HEK293 (cell line): ENCODE measurements at regions not wholly inside any gene's neighbourhood (a gene's known extent, or its start where the extent isn't known, plus 50 kb on each side); places are given as distances from the start of the nearest gene placed in this dataset.

Experiments used
- ATF2 ChIP-seq: fragments of 450-650 bp; formaldehyde crosslinking; IDR thresholded peaks from 2 replicates; pipeline ENCODE4 v1.5.1; 2016; ENCODE audit warnings: missing biosample characterization, missing genetic modification characterization, low read depth
- KLF9 ChIP-seq: fragments of 450-650 bp; formaldehyde crosslinking; IDR thresholded peaks from 2 replicates; pipeline ENCODE4 v1.5.1; 2016; ENCODE audit warnings: missing biosample characterization, missing genetic modification characterization, low read depth
- ZNF114 ChIP-seq: fragments of 450-650 bp; formaldehyde crosslinking; IDR thresholded peaks from 2 replicates; pipeline ENCODE4 v1.5.0; 2017; ENCODE audit warnings: missing biosample characterization, missing genetic modification characterization
- ZNF121 ChIP-seq: fragments of 450-650 bp; formaldehyde crosslinking; IDR thresholded peaks from 2 replicates; pipeline ENCODE4 v1.5.1; 2016; ENCODE audit warnings: missing biosample characterization, missing genetic modification characterization
- ZNF211 ChIP-seq: fragments of 450-650 bp; formaldehyde crosslinking; IDR thresholded peaks from 2 replicates; pipeline ENCODE4 v1.5.1; 2016; ENCODE audit warnings: low read depth, missing biosample characterization, missing genetic modification characterization
- ZNF274 ChIP-seq, 2 experiments: fragments of 200-500 bp in 1 of 2; fragments of 450-650 bp in 1 of 2; sonication (Bioruptor generic) in 1 of 2; formaldehyde crosslinking in 1 of 2; IDR thresholded peaks; 2 replicates each; pipeline versions ENCODE4 v1.5.1 to v1.6.1; 2014 to 2016; ENCODE audit warnings: borderline replicate concordance in 1 of 2, inconsistent platforms in 1 of 2, low read length in 1 of 2, missing biosample characterization in 1 of 2, missing genetic modification characterization in 1 of 2
- ZNF335 ChIP-seq: fragments of 450-650 bp; formaldehyde crosslinking; conservative IDR thresholded peaks from 2 replicates; pipeline ENCODE4 v1.5.1; 2016; ENCODE audit warnings: missing biosample characterization, missing genetic modification characterization
- ZNF394 ChIP-seq: fragments of 450-650 bp; formaldehyde crosslinking; IDR thresholded peaks from 2 replicates; pipeline ENCODE4 v1.5.1; 2016; ENCODE audit warnings: missing biosample characterization, missing genetic modification characterization, mild to moderate bottlenecking, moderate library complexity, borderline replicate concordance
- ZNF677 ChIP-seq: fragments of 450-650 bp; IDR thresholded peaks from 2 replicates; pipeline ENCODE4 v1.5.0; 2018; ENCODE audit warnings: missing biosample characterization, mild to moderate bottlenecking, missing genetic modification characterization, moderate library complexity
- ZSCAN4 ChIP-seq: fragments of 450-650 bp; formaldehyde crosslinking; IDR thresholded peaks from 2 replicates; pipeline ENCODE4 v1.5.1; 2017; ENCODE audit warnings: missing biosample characterization, missing genetic modification characterization
- TF ChIP-seq, protein P1 (sequence below): fragments of 450-650 bp; formaldehyde crosslinking; IDR thresholded peaks from 2 replicates; pipeline ENCODE4 v1.5.1; 2016; ENCODE audit warnings: missing biosample characterization, missing genetic modification characterization
- TF ChIP-seq, protein P2 (sequence below): fragments of 450-650 bp; formaldehyde crosslinking; optimal IDR thresholded peaks from 2 replicates; pipeline ENCODE3; 2016; ENCODE audit warnings: missing biosample characterization, mild to moderate bottlenecking, missing genetic modification characterization
- TF ChIP-seq, protein P3 (sequence below): fragments of 450-650 bp; formaldehyde crosslinking; IDR thresholded peaks from 2 replicates; pipeline ENCODE4 v1.5.1; 2016; ENCODE audit warnings: missing biosample characterization, missing genetic modification characterization

GRCh38 chr7:26520483-26520882 is 228.8 kb downstream of the SNX10 start:
- TF ChIP-seq, protein P1, sequence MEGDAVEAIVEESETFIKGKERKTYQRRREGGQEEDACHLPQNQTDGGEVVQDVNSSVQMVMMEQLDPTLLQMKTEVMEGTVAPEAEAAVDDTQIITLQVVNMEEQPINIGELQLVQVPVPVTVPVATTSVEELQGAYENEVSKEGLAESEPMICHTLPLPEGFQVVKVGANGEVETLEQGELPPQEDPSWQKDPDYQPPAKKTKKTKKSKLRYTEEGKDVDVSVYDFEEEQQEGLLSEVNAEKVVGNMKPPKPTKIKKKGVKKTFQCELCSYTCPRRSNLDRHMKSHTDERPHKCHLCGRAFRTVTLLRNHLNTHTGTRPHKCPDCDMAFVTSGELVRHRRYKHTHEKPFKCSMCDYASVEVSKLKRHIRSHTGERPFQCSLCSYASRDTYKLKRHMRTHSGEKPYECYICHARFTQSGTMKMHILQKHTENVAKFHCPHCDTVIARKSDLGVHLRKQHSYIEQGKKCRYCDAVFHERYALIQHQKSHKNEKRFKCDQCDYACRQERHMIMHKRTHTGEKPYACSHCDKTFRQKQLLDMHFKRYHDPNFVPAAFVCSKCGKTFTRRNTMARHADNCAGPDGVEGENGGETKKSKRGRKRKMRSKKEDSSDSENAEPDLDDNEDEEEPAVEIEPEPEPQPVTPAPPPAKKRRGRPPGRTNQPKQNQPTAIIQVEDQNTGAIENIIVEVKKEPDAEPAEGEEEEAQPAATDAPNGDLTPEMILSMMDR, result no peak
- TF ChIP-seq ZNF335 (tag by site-specific recombination), result no peak
- no peak for TF ChIP-seq ZNF114 (tag by site-specific recombination)
- TF ChIP-seq ZNF211, result no peak
- no peak for TF ChIP-seq ZSCAN4 (tag by site-specific recombination)
- TF ChIP-seq, protein P2, sequence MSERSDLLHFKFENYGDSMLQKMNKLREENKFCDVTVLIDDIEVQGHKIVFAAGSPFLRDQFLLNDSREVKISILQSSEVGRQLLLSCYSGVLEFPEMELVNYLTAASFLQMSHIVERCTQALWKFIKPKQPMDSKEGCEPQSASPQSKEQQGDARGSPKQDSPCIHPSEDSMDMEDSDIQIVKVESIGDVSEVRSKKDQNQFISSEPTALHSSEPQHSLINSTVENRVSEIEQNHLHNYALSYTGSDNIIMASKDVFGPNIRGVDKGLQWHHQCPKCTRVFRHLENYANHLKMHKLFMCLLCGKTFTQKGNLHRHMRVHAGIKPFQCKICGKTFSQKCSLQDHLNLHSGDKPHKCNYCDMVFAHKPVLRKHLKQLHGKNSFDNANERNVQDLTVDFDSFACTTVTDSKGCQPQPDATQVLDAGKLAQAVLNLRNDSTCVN, result no peak
- TF ChIP-seq ZNF677 (tag by site-specific recombination), result no peak
- TF ChIP-seq ATF2 (tag by site-specific recombination), result no peak
- TF ChIP-seq, protein P3, sequence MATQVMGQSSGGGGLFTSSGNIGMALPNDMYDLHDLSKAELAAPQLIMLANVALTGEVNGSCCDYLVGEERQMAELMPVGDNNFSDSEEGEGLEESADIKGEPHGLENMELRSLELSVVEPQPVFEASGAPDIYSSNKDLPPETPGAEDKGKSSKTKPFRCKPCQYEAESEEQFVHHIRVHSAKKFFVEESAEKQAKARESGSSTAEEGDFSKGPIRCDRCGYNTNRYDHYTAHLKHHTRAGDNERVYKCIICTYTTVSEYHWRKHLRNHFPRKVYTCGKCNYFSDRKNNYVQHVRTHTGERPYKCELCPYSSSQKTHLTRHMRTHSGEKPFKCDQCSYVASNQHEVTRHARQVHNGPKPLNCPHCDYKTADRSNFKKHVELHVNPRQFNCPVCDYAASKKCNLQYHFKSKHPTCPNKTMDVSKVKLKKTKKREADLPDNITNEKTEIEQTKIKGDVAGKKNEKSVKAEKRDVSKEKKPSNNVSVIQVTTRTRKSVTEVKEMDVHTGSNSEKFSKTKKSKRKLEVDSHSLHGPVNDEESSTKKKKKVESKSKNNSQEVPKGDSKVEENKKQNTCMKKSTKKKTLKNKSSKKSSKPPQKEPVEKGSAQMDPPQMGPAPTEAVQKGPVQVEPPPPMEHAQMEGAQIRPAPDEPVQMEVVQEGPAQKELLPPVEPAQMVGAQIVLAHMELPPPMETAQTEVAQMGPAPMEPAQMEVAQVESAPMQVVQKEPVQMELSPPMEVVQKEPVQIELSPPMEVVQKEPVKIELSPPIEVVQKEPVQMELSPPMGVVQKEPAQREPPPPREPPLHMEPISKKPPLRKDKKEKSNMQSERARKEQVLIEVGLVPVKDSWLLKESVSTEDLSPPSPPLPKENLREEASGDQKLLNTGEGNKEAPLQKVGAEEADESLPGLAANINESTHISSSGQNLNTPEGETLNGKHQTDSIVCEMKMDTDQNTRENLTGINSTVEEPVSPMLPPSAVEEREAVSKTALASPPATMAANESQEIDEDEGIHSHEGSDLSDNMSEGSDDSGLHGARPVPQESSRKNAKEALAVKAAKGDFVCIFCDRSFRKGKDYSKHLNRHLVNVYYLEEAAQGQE (tag by site-specific recombination), result no peak
- no peak for TF ChIP-seq ZNF274 (IDR thresholded peaks at IDR 0.05; ENCODE audit: low read length)
- no peak for TF ChIP-seq ZNF274 (tag by site-specific recombination; IDR thresholded peaks at IDR 0.05; ENCODE audit: borderline replicate concordance)
- TF ChIP-seq KLF9 (tag by site-specific recombination), result no peak
- TF ChIP-seq ZNF394 (tag by site-specific recombination), result no peak
- no peak for TF ChIP-seq ZNF121 (tag by site-specific recombination)
